GM18502 (cell line): ENCODE measurements at regions not wholly inside any gene's neighbourhood (a gene's known extent, or its start where the extent isn't known, plus 50 kb on each side); places are given as distances from the start of the nearest gene placed in this dataset.
"Not testable (repeated sequence)": the region's sequence is repeated elsewhere in the genome, so short reads cannot be mapped to it uniquely, and the experiment has no call there.

Experiments used
- ATAC-seq: cut with Tn5 transposase; IDR thresholded peaks from one replicate; pipeline ENCODE4 v1.9.1; 2021; ENCODE audit warnings: mild to moderate bottlenecking; ENCODE audit not compliant: unreplicated experiment, poor library complexity

DNA sequence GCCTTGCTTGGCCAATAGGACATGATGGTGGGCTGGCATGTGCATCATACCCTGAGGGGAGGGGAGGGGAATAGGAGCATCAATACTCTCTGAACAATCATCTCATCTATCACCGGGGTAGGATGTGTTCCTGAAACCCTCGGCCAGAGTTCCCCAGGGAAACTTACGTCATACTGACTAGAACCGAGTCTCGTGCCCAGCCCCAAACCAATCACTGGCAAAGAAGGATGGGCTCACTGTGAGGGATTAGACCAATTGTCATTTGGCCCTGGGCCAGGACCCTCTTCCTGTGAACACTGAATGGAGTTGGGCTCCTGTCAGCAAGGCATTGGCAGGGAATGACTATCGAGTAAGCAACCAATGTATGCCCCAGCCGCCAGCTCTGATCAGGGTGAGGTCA, 261.5 kb downstream of the MYCN start:
- no peak for ATAC-seq

DNA sequence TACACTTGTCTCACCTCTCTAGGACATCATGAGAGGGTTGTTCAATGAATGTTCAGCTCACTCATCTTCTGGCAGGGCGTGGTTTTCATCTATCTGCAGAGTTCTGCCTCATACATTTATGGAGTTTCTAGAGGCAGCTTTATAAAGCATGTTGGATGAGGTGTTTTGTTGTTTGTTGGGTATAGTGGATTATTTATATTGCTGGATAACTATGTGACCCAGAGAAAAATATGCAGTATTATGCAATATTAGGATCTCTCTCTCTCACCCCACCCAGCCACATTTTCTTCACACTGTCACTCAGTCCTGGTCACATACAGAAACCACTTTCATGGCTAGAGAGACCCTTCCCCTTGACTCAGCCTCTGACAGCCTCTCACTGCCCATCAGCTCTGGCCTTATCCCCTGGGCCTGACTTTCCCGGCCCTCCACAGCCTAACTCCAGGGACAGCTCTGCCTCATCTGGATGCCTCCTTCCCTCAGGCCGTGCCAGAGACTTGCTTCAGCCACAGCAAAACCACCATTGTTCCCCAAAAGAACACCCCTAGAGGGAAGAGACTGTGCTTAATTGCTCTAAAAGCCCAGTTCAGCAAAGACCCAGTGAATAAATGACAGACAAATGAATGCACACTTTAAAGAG, 260.3 kb downstream of the MYCN start:
- no peak for ATAC-seq

DNA sequence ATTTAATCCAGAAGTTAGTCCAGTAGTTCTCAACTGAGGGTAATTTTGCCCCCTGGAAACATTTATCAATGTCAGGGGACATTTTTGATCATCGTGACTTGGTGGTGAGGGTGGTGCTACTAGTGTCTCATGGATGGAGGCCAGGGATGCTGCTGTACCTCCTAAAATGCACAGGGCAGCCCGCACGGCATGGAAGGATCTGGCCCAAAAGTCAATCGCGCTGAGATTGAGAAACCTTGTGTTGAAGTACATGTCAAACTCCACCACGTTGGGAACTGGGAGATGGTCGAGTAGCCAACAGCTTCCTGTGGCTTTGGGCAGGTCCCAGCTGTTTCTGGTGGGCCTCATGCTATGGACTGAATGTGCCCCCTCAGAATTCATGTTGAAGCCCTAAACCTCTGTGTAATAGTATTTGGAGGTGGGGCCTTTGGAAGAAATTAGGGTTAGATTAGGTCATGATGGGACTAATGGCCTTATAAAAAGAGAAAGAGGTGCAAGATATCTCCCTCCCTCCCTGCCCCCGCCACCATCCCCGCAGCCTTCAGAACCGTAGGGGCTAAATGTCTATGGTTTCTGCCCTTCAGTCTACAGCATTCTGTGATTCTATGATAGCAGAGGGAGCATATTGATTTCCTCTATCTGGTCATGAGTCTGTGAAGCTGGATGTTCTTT, 259.7 kb downstream of the MYCN start:
- no peak for ATAC-seq

DNA sequence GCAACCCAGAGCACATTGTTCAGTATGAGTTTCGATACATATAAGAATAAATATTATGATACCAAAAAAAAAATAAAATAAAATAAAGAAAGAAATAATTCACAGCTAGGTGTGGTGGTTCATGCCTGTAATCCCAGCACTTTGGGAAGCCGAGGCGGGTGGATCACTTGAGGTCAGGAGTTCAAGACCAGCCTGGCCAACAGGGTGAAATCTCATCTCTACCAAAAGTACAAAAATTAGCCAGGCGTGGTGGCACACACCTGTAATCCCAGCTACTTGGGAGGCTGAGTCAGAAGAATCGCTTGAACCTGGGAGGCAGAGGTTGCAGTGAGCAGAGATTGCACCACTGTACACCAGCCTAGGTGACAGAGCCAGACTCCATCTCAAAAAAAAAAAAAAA, 258.9 kb downstream of the MYCN start:
- ATAC-seq, result not testable (repeated sequence)

DNA sequence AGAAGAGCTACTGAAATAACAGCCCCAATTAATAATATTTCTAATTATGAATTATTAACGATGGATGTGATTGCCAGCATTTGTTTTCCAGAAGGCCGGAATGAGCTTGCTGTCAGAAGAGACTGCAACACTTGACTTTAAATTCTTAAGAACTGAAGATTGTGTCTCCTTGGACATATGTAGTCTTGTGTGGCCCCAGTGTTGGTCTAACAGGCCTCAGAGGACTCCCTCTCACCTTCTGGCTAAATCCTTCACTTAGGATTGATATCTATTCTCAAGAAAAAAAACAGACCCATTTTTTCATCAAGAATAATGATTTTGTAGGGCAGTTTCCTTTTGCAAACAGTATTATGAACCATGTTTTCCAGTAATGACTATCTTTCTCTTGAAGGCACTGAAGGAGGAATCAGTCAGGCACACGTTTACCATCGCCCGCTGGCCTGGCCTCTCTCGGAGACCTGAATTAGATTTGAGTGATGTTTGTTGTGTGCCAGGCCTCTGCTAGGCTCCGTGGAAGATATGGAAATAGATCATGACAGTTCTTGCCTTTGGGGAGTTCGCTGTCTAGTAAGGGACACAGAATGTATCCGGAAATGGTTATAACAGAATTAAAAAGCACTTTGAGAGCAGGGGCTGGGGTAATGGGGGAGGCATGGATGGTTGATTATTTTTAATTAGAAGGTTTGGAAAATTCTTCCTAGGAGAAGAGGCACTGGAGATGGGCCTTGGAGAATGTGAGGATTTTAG, 258.0 kb downstream of the MYCN start:
- no peak for ATAC-seq

DNA sequence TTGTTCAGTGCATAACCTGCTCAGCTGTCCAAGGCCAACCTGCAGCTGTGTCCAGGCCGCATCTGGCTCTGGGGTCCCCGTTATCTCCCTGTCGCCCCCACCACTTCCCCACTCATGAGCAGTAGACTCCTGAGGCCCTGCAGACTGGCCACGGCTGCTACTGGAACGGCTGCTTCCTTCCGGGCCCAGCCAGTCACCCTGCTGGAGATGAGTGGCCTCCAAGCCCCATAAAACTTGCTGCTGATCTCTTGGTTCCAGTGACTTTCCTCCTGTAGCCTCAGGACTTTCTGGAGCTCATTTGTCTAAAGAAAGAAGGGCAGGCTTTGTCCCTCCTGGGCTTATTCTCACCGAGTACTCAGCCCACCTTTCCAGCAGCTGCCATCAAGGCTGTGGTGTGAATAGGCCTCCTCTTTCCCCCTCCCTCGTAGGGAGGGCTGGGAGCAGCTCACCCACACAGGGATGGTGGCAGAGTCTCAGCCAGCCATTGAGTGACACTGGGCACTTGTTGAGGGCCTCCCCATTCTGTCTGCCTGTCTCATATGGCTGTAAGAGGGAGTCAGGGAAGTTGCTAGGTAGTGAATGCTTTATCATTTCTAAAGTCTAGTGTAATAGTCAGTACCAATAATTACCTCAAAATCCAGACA, 257.3 kb downstream of the MYCN start:
- ATAC-seq, result no peak

DNA sequence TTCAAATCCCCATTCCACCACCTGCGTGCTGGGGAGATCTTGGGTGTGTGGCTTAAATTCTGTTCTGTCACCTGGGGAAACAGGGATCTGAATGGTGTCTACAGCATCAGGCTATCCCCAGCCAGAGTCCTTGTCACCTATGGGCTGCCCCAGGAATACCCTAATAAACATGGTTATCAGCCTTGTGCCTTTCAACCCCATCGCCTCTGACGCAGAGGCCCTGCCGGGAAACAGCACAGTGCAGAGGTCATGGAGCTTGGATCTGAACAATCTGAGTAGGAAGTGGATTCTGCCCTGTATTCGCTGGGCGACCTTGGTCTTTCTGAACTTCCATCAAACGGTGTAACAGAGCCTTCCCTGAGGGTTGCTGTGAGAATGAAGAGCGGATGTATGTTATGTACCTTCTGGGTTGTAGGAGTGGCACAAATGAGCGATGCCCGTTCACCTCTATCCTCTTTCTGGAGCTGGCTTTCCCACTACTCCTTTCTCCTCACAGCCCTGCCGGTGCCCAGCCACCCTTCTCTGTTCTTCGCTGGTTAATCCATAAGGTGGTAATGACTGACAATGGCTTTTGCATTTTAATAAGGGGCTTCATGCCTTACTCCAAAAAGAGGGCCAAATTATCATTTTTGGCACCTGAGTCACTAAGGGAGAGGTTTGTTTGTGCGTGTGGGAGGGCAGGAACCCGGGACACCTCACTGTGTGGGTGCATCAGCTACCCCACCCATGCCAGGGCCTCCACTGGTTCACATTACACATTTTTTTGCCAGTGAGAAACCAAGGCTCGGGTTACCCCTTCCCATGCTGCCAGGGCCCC, 256.5 kb downstream of the MYCN start:
- no peak for ATAC-seq

DNA sequence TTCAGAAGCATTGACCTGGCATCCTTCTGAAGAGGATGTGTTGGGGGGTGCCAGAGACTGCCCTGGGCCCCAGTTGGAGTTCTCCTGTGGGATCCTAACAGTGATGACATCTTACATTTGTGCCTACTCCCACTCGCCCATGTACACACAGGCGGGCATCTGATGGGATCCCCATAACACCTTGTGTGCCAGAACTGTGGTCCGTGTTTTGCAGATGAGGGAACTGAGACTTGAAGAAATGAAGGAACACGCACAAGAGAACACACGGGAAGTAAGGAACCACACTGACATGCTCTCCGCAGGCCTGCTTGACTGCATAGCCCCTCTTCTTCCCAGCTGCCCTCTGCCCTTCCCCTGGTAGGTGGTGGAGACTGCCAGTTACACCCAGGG, 255.3 kb downstream of the MYCN start:
- no peak for ATAC-seq

DNA sequence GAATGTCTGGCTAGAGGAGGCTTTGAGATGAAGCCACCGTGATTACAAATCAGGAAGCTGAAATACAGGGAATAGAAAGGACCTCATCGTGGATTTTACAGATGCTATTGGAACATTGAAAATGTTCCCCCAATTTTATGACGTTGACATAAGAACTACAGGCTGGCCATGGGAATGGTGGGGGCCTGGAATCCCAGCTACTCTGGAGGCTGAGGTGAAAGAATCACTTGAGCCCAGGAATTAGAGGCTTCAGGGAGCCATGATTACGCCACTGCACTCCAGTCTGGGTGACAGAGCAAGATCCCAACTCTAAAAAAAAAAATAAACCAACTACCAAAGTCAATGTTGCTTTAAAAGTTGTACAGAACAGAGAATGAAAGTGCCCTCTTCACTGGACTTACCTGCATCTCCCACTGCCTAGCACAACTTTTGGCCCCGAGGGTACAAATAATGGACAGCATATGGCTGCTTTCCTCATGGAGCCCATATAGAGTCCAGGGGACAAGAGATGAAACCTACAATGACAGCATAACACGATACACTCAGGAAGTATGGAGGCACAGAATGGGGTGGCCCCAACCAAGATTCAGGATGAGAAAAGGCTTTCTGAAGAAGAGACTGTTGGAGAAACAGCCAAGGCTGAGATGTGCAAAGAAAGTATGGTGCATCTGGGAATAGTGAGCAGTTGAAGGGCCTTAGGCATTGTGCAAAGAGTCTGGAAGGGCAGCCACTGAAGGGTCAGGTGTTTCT, 254.8 kb downstream of the MYCN start:
- no peak for ATAC-seq

DNA sequence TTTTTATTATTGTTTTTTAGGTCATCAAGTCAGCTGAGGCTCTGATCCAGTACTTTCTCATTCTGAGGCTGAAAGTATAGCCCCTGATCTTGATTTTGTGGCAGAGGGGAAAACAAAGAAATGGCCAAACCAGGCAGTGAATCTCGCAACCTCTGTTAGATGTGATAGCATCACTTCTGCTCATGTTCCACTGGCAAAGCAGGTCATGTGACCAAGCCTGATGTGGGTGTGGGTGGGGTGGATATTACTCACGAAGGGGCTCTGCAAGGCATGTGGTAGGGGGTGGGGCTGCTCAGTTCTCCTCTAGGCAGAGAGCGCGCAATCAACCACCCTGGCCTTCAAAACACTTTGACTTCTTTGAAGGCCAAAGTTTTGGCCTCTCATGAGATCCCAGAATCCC, 254.2 kb downstream of the MYCN start:
- ATAC-seq, result no peak

DNA sequence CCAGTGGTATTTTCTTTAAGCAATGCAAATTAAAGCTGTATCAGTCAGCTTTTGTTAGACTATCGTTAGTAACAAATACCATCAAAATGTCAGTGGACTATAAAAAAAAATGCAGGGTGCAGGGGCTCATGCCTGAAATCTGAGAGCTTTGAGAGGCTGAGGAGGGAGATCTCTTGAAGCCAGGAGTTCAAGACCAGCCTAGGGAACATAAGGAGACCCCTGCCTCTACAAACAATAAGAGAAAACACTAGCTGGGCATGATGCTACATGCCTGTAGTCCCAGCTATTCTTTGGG, 253.7 kb downstream of the MYCN start:
- no peak for ATAC-seq

DNA sequence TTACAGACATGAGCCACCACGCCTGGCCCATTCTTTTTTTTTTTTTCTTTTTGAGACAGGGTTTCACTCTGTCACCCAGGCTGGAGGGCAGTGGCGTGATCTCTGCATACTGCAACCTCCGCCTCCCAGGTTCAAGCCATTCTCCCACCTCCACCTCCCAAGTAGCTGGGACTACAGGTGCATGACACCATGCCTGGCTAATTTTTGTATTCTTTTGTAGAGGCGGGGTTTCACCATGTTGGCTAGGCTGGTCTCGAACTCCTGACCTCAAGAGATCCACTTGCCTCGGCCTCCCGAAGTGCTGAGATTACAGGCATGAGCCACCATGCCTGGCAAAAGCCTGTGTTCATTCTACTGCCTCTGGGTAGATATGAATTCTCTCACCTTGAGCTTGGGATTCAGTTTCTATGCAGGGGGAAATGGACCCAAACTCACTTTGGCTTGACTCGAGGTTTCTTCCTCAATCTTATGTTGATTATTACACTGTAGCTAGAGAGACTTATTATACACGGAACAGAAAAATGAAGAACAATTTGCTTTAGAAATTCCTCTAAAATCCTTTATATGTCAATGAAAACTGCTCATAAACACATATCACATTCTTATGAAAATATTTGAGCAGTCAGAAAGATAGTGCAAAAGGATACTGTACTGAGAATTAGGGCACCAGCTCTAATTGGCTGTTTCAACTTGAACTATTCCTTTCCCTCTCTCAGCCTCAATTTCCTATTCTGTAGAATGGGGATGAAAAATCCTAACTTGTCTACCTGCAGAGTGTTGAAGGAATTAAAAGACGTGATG, 252.3 kb downstream of the MYCN start:
- no peak for ATAC-seq

DNA sequence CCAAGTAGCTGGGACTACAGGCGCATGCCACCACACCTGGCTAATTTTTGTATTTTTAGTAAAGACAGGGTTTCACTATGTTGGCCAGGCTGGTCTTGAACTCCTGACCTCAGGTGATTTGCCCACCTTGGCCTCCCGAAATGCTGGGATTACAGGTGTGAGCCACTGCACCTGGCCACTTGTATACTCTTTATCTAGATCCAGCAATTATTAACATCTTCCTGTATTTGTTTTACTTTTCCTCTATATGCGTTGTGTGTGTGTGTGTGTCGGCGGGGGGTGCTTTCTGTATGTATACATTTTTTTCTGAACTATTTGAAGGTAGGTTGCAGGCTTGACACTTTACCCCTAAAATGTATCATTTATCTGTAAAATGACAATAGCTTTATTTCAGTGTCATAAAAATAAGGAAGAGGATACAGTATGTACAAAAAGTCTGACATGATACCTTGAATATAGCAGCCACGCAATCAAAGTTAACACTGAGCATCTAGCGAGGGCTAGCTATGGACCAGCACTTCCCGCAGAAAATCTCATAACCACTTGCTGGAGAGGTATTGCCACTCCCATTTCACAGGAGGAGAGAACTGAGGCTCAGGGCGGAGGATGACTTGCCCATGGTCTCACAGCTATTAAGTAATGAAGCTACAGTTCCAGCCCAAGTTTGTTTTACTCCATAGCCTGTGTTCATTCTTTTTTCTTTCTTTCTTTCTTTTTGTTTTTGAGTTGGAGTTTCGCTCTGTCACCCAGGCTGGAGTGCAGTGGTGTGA, 251.3 kb downstream of the MYCN start:
- no peak for ATAC-seq

DNA sequence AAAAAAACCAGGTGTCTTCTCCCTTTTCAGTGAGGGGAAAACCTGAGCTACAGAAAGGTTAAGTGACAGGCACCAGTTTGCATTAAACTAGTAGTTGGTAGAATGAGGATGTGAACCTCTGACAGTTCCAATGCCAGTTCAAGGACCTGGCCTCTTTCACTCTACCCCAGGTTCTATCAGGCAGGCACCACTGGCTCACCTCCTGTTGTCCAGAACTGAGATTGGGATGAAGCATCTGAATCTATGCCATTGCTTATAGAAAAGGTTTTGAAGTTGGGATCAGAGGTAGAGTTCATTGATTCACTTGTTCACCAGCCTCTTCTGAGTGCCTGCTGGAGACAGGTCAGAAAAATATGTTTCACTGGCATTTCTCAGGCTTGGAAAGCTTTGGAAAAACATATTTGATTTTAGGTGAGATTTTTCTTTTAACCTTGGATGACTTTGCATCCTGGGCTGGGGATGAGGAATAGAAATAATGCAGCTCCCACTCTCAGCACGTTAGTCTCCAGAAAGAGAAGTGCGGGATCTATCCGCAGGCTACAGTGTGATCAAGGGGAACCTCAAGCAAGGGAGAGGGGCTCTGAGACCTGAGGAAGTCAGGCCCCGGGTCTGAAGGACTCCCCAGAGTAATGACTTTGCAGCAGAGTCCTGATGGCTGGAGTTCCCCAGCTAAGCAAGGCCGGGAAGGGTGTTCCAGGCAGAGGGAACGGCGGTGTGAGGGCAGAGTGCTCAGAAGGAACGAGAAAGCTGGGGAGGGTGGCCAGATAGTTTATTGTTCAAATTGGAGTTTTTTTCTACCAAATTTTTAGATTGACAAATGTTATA, 250.3 kb downstream of the MYCN start:
- no peak for ATAC-seq

DNA sequence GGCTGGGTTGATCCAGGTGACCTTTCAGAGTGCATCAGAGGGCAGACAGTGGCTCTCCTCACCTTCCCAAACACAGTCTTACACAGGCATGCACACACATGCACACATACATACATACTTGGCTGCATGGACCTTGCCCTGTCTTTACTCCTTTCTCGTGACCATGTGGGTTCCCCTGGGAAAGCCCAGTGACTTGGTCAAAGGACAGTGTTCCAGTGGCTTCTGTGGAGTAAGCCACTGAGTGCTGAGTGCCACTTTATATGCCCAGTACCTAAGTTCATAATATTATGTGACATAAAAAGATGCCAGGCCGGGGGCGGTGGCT, 249.4 kb downstream of the MYCN start:
- no peak for ATAC-seq

DNA sequence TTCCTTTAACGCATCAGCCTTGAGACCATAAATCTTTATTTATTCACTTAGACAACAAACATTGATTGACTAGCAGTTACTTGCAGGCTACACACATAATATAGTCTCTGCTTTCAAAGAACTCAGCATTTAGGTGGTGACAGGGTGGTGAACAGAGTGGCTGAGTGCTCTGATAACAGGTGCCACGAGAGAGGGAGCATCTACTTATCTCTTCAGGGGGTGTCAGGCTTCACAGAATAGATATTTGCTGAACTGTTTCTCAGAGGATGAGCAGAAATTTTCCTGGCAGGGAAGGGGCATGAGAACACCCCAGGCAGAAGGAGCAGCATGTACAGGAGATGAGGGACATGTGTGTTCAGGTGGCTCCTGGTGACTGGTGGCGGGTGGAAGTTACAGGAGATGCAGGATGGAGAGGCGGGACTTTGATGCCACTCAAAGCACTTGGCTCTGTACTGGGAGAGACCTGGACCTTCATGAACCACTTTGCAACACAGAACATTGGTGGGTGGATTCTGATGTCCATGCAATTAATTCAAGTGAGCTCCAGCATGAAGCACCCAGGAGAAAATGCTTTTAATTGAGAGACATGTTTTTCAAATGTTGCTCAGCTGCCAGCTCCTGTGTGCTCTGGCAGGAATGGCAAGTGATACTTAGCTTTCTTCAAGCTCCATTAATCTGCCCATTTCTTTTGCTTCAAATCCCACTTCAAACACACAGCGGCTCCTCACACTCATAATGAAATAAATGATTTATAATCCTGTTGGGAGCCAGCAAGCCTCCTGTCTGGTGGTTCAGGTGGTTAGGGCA, 248.9 kb downstream of the MYCN start:
- ATAC-seq, result no peak
